Skeletal muscle cell (primary cell): ENCODE measurements at regions not wholly inside any gene's neighbourhood (a gene's known extent, or its start where the extent isn't known, plus 50 kb on each side); places are given as distances from the start of the nearest gene placed in this dataset.
A peak's percentile ranks its signal among the peaks of the same experiment; 100 is the strongest.
"Not testable (repeated sequence)": the region's sequence is repeated elsewhere in the genome, so short reads cannot be mapped to it uniquely, and the experiment has no call there.

ENCODE experiments used
- DNase-seq: peaks from one replicate; pipeline ENCODE4 v3.0.0-alpha.2; 2010; ENCODE audit warnings: low read depth
- H3K4me3 ChIP-seq: 2 replicates; pipeline ENCODE4 v1.5.1; 2011; ENCODE audit warnings: low read depth, mild to moderate bottlenecking, control low read depth, low read length, moderate library complexity

- no peak overlapping the region for H3K4me3 ChIP-seq
- no peak for DNase-seq
These were observed 328.5 kb upstream of the FGF16 start for GRCh38 chrX:77118686-77119085.

GRCh38 chrX:77119706-77120105 is 327.5 kb upstream of the FGF16 start:
- no peak overlapping the region for H3K4me3 ChIP-seq
- DNase-seq = no peak

DNA sequence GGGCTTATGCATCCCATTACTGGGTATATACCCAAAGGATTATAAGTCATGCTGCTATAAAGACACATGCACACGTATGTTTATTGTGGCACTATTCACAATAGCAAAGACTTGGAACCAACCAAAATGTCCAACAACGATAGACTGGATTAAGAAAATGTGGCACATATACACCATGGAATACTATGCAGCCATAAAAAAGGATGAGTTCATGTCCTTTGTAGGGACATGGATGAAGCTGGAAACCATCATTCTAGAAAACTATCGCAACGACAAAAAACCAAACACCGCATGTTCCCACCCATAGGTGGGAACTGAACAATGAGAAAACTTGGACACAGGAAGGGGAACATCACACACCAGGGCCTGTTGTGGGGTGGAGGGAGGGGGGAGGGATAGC is 323.3 kb upstream of the FGF16 start:
- DNase-seq, H3K4me3 ChIP-seq: not testable (repeated sequence)

- not testable (repeated sequence) for DNase-seq, H3K4me3 ChIP-seq
These were observed 319.6 kb upstream of the FGF16 start for GRCh38 chrX:77127571-77127970.

DNA sequence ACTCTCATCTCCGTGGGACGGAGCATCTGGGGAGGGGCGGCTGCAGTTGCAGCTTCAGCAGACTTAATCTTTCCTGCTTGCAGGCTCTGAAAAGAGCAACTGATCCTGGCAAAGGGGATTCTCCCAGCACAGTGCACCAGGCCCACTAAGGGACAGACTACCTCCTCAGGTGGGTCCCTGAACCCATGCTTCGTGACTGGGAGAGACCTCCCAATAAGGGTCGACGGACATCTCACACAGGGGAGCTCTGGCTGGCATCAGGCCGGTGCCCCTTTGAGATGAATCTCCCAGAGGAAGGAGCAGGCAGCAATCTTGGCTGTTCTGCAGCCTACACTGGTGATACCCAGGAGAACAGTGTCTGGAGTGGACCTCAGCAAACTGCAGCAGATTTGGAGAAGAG is 303.3 kb upstream of the FGF16 start:
- H3K4me3 ChIP-seq = no peak overlapping the region
- DNase-seq = no peak

DNA sequence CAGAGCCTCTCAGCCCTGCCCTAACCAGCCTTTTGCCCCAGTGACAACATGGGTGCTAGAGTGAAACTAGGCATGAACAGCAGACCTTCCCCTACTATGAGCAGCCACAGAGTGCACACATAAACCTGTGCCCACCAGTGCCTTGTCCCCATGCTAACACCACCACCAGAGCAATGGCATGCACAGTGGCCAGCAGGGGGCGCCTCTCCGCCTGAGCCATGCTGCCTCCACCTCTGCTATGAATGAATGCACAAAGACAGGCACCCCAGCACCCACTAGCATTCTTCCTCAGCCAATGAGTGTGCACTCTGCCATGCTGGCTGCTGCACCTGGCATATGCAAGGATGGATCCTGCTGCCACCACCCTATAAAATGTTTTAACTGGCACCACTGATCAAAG is 286.9 kb upstream of the FGF16 start:
- H3K4me3 ChIP-seq = no peak overlapping the region
- DNase-seq = no peak

- no peak overlapping the region for H3K4me3 ChIP-seq
- no peak for DNase-seq
These were observed 284.4 kb upstream of the FGF16 start for GRCh38 chrX:77162777-77163176.

DNA sequence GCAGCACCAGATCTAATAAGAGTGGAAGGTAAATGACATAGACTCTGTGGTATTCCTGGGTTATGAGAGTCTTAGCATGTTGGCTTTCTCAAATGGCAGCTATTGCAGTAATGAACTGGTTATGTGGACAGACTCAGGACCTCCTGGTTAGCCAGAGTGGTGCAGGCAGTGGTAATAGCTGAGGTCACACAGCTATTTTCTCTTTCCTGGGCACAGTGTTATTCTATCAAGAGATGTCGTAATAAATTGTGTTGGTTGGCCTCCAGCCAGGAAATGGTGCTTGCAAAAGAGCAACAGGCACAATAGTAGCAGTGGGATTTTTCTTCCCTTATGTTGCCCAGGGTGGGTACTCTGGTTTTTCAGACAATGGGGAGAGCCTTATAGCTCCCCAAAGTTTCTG is 279.2 kb upstream of the FGF16 start:
- no peak for DNase-seq
- H3K4me3 ChIP-seq = no peak overlapping the region

DNA sequence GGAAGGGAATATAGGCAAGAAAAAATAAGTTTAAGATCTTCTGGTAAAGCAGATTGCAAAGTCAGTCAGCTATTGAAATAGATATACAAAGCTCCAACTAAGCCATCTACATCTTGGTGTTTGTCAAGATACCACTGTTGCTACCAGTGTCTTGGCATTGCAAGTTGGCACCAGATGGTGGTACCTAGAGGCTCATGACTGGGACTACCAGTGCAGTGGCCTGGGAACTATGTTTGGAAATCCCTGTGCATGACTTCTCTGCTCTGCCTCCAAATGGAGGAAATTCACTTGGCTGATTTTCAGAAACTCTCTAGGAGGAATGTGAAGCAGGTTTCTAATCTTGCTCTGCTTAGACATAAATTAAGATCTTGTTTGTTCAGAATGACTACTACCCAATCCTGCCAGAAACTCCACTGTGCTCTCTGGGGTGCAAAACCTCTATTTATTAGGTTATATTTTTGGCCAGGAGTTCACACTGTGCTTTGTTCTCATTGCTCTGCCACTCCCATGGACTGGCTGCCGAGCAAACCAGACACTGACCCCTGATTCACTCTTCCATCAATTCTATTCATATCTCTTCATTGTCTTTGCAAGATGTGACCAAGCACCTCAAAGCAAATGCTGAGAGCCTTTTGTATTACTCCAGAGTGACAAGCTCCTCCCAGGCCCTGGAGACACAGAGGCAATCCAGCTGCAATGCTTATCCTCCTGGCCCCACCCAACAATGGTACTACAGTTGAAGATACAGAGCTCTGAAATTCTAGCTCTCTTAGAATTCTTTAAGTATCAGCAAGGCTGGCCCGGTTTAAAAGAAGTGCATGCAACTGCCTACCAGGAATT is 272.3 kb upstream of the FGF16 start:
- no peak overlapping the region for H3K4me3 ChIP-seq
- no peak for DNase-seq

DNA sequence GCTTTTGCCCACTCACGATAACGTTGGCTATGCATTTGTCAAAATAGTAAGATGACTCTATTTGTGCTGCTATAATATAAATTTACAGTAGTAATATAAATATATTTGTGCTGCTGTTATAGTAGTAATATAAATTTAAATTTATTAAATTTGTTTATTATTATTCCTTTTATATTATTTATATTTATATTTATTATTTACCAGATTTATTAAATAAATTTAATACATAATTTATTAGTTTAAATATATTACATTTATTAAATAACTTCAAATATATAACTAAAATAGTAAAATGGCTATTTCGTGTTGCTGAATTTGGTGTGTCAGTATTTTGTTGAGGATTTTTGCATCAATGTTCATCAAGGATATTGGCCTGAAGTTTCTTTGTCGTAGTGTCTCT is 246.5 kb upstream of the FGF16 start:
- DNase-seq = no peak
- no peak overlapping the region for H3K4me3 ChIP-seq

DNA sequence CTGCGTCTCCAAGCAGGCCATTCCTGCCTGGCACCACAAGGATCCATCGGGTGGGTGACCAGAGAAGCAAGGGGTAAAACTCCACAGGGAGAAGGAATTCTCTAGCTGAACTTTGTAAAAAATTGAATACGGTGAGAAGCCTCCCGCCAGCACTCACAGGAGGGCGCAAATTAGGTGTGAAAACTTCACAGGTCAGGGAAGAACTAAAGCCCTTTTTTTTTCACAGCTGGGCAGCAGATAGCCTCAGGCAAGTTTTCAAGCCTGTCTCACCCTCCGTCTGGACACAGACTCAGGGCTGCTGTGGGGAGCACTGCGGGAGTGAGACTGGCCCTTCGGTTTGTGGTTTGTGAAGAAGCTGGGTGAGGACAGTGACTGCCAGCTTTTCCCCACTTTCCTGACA is 224.1 kb upstream of the FGF16 start:
- DNase-seq = no peak
- H3K4me3 ChIP-seq = no peak overlapping the region

DNA sequence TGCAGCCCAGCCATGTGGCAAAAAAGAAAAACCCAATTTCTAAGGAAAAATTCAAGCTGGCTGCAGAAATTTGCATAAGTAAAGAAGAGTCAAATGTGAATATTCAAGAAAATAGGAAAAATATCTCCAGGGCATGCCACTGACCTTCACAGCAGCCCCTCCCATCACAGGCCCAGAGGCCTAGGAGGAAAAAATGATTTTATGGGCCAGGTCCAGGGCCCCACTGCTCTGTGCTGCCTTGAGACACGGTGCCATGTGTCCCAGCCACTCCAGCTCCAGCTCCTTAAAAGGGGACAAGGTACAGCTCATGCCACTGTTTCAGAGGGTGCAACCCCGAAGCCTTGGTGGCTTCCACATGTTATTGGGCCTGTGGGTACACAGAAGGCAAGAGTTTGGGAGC is 182.7 kb upstream of the FGF16 start:
- H3K4me3 ChIP-seq = no peak overlapping the region
- no peak for DNase-seq

- H3K4me3 ChIP-seq = no peak overlapping the region
- no peak for DNase-seq
These were observed 171.8 kb upstream of the FGF16 start for GRCh38 chrX:77275392-77275791.

DNA sequence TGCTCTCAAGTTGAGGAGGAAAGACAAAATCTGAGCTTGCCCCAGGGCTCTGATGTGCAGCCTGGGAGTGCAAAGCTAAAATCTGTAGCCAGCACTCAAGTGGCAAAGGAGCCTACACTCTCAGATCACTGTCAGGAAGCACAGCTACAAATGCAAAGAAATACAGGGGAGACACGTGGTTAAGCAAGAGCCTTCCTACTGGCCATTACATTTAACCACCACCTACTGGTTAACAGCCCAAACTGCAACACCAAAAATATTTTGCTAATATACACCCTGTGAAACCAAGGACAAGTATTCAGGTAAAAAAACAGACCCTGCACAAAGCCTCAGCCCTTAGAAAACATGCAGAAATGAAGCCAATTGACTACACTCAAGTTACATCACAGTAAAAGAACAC is 170.4 kb upstream of the FGF16 start:
- no peak for DNase-seq
- no peak overlapping the region for H3K4me3 ChIP-seq

DNA sequence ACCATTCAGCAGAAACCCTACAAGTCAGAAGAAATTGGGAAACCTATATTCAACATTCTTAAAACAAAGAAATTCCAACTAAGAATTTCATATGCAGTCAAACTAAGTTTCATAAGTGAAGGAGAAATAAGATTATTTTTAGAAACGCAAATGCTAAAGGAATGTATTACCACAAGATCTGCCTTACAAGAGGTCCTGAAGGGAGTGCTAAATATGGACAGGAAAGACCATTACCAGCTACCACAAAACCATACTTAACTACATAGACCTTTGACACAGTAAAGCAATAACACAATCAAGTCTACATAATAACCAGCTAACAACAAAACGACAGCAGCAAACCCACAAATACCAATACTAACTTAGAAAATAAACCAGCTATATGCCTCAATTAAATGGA is 169.3 kb upstream of the FGF16 start:
- DNase-seq = no peak
- no peak overlapping the region for H3K4me3 ChIP-seq

DNA sequence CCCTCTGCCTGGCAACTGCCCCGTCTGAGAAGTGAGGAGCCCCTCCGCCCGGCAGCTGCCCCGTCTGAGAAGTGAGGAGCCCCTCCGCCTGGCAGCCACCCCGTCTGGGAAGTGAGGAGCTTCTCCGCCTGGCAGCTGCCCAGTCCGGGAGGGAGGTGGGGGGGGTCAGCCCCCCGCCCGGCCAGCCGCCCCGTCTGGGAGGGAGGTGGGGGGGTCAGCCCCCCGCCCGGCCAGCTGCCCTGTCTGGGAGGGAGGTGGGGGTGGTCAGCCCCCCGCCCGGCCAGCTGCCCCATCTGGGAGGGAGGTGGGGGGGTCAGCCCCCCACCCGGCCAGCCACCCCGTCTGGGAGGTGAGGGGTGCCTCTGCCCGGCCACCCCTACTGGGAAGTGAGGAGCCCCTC is 167.8 kb upstream of the FGF16 start:
- not testable (repeated sequence) for DNase-seq, H3K4me3 ChIP-seq

DNA sequence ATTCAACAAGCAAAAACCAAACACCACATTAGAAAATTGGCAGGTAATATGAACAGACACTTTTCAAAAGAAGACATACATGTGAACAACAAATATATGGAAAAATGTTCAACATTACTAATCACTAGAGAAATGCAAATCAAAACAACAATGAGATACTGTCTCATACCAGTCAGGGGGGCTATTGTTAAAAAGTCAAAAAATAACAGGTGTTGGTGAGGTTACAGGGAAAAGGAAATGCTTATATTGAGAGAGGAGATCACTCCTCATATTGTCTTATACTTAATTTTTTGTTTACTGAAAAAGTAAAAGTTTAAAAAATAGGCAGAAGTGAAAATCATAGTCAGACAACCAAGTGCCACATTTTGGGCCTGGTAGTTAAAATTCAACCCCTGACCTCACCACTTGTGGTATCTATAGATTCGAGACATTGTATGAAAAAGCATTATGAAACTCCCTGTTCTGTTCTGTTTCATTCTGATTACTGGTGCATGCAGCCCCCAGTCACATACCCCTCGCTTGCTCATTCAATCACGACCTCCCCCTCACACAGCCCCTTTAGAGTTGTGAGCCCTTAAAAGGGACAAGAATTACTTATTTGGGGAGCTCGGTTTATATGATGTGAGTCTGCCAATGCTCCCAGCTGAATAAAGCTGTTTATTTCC is 153.7 kb upstream of the FGF16 start:
- DNase-seq = no peak
- H3K4me3 ChIP-seq = no peak overlapping the region

- H3K4me3 ChIP-seq = no peak overlapping the region
- no peak for DNase-seq
These were observed 148.9 kb upstream of the FGF16 start for GRCh38 chrX:77298296-77298695.

DNA sequence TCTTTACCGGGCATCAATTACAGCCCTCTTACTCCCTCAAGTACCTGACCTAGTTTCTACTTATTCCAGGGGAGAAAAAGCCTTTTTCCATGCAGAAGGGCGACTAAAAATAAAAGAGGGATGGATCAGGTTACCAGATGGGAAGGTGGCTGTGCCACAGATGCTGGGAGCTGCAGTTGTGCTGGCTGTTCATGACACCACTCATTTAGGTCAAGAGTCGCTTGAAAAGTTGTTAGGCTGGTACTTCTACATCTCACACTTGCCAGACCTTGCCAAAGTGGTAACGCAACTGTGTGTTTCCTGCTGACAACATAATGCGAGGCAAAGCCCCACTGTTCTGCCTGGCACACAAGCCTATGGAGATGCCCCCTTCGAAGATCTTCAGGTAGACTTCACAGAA is 148.4 kb upstream of the FGF16 start:
- DNase-seq = no peak
- H3K4me3 ChIP-seq = no peak overlapping the region

DNA sequence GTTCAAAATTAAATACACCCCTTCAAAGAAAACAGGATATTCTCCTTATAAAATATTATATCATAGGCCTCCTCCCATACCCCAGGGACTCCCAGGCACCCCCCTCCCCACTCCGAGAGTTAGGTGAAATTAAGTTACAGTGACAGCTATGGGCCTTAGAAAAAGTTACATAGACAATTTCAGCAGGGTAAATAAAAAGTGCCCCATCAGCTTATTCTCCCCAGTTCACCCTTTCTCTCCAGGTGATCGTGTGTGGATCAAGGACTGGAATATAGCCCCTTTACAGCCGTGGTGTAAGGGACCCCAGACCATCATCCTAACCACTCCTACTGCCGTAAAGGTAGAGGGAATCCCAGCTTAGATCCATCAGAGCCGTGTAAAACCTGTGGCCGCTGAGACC is 147.6 kb upstream of the FGF16 start:
- DNase-seq = no peak
- H3K4me3 ChIP-seq = no peak overlapping the region

DNA sequence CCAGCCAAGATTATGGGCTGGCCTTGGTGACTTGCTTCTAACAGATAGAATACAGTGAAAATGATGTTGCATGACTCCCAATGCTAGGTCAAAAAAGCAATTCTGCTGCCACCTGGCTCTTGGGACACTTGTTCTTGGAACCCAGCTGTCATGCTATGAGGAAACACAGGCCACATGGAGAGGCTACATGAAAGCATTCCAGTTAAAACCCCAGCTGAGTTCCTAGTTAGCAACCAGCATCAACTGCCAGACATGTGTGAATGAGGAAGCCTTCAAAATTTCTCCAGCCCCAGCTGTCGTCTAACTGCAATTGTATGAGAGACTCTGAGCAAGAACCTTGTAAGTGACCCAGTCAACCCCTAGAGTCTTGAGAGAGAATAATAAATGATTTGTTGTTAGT is 105.2 kb upstream of the FGF16 start:
- DNase-seq = peak; percentile 25

More for the DNA sequence above, 105.2 kb upstream of the FGF16 start:
- no peak overlapping the region for H3K4me3 ChIP-seq
